ENCODE measurements at regions not wholly inside any gene's neighbourhood (a gene's known extent, or its start where the extent isn't known, plus 50 kb on each side); places are given as distances from the start of the nearest gene placed in this dataset.

GRCh38 chr5:61667525-61668218 is 335.6 kb downstream of the ZSWIM6 start:
- ChIA-PET POLR2A (no interaction called here), CTCF (interaction anchor here (3.2 kb wide), 1 partner anchor 9 kb away, joined by 15 read pairs; no protein-coding TSS in a partner anchor)
- DNase-seq (ENCODE audit: low read depth, low spot score) (no peak), FAIRE-seq (no peak)
- Histone ChIP-seq H3K27ac (ENCODE audit: insufficient read depth, low read depth, low read length) (no peak overlapping the region), H3K27me3 (ENCODE audit: control insufficient read depth in 2 of 2, insufficient read depth in 2 of 2, low read length in 2 of 2) (peaks cover 13 to 22% of the 10 kb centered on the region in 2 experiments), H3K9me3 (replicated peaks; ENCODE audit: control insufficient read depth, insufficient read depth, low read length) (no peaks in the 10 kb centered on the region), H2AFZ (ENCODE audit: low read depth, low read length) (no peak overlapping the region), H3K4me2 (ENCODE audit: insufficient read depth, low read length) (no peak overlapping the region), H3K9ac (replicated peaks; ENCODE audit: extremely low read depth, insufficient read depth, low read length) (no peak overlapping the region), H3K36me3 (ENCODE audit: control insufficient read depth in 2 of 2, extremely low read depth in 1 of 2, insufficient read depth in 2 of 2, low read length in 2 of 2) (no peaks in the 10 kb centered on the region), H3K4me3 (replicated peaks in 1 of 3; ENCODE audit: insufficient read depth in 1 of 3, low read depth in 1 of 3, low read length in 3 of 3) (no peak overlapping the region), H3K4me1 (ENCODE audit: control insufficient read depth, extremely low read depth, insufficient read depth, low read length) (no peaks in the 10 kb centered on the region), H4K20me1 (replicated peaks; ENCODE audit: control insufficient read depth, extremely low read depth, insufficient read depth, low read length) (no peaks in the 10 kb centered on the region), H3K79me2 (ENCODE audit: control insufficient read depth, insufficient read depth, low read length) (no peaks in the 10 kb centered on the region), H3K9me1 (replicated peaks; ENCODE audit: control insufficient read depth, extremely low read depth, insufficient read depth, low read length) (no peaks in the 10 kb centered on the region)
- BruUV-seq (replicated peaks), result no TSS peak
- intact Hi-C loops (cut with micrococcal nuclease), result no loop called here
- TF ChIP-seq EZH2 (IDR thresholded peaks at IDR 0.05; ENCODE audit: borderline replicate concordance, low read depth, low read length, severe bottlenecking), result no peak
- no peak for TF ChIP-seq POLR2A (IDR thresholded peaks at IDR 0.05; ENCODE audit: low read depth, low read length)
- no peak for TF ChIP-seq GATA2 (IDR thresholded peaks at IDR 0.05; ENCODE audit: insufficient read depth, insufficient read length, low read depth, low read length)
- TF ChIP-seq POLR2AphosphoS5 (IDR thresholded peaks at IDR 0.05; ENCODE audit: insufficient read depth, low read depth, low read length), result no peak
- no peak for TF ChIP-seq FOS (IDR thresholded peaks at IDR 0.05; ENCODE audit: borderline replicate concordance, insufficient read depth, low read length)
- TF ChIP-seq, protein P1, sequence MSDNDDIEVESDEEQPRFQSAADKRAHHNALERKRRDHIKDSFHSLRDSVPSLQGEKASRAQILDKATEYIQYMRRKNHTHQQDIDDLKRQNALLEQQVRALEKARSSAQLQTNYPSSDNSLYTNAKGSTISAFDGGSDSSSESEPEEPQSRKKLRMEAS (IDR thresholded peaks at IDR 0.05; ENCODE audit: insufficient read depth, insufficient read length), result no peak
- no peak for TF ChIP-seq MYC (IDR thresholded peaks at IDR 0.05; ENCODE audit: low read depth, low read length)
- no peak for TF ChIP-seq JUN (IDR thresholded peaks at IDR 0.05; ENCODE audit: borderline replicate concordance, insufficient read depth, insufficient read length, low read depth)
- TF ChIP-seq CTCF (IDR thresholded peaks at IDR 0.05; ENCODE audit: extremely low read depth in 1 of 2, insufficient read depth in 1 of 2, low read depth in 1 of 2, low read length in 2 of 2), result no peak
- dilution Hi-C loops (cut with MboI; ENCODE audit: extremely low pct_ligation_motif_present, low sequenced_read_pairs), result no loop called here
